ENCODE measurements at regions not wholly inside any gene's neighbourhood (a gene's known extent, or its start where the extent isn't known, plus 50 kb on each side); places are given as distances from the start of the nearest gene placed in this dataset.

DNA sequence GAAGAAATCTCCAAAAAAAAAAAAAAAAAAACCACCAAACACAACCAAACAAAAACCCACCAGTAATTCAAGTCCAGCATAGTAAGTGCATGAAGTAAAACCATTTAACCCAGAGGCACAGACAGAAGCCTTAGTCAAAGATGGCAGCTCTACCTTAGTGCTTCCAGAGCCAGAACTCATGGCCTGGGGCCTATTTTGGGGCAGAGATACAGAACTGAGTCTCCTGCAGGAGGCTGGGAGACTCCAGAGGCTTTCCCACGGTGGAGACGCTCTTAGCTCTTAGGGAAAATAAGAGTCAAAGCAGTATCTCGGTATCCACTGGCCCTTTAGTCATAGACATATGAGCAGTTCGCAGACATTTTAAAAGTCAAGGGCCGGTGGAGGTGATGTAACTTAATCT, 129.5 kb downstream of the GPX5 start:
- TF ChIP-seq EZH2phosphoT487 (IDR thresholded peaks at IDR 0.05; ENCODE audit: borderline replicate concordance) = no peak
- no peak for TF ChIP-seq CTCF (conservative IDR thresholded peaks at IDR 0.05; ENCODE audit: low read length)
- H3F3A ChIP-seq (ENCODE audit: low read depth) = no peaks in the 10 kb centered on the region
- no peaks in the 10 kb centered on the region for H3K9me3 ChIP-seq (ENCODE audit: insufficient read depth, low read depth, low read length)
- H2AFZ ChIP-seq (ENCODE audit: low read length) = no peak overlapping the region
- H4K20me1 ChIP-seq (ENCODE audit: insufficient read depth, low read length, poor library complexity, severe bottlenecking) = no peaks in the 10 kb centered on the region
- H3K79me2 ChIP-seq (ENCODE audit: insufficient read depth, low read length) = no peaks in the 10 kb centered on the region
- H3K4me3 ChIP-seq (ENCODE audit: low read length, poor library complexity, severe bottlenecking) = no peak overlapping the region
- no peak overlapping the region for H3K9ac ChIP-seq (ENCODE audit: low read depth, low read length, poor library complexity, severe bottlenecking)
- peaks cover 14% of the 10 kb centered on the region for H3K4me1 ChIP-seq (ENCODE audit: insufficient read depth, low read length, poor library complexity, severe bottlenecking)
- no peaks in the 10 kb centered on the region for H3K9me2 ChIP-seq (replicated peaks; ENCODE audit: low read depth, low read length)
- no peaks in the 10 kb centered on the region for H3K36me3 ChIP-seq (ENCODE audit: insufficient read depth, low read length)
- no peaks in the 10 kb centered on the region for H3K27me3 ChIP-seq (ENCODE audit: insufficient read depth, low read length, poor library complexity, severe bottlenecking)
- no peak overlapping the region for H3K4me2 ChIP-seq (ENCODE audit: low read depth, low read length, poor library complexity, severe bottlenecking)

DNA sequence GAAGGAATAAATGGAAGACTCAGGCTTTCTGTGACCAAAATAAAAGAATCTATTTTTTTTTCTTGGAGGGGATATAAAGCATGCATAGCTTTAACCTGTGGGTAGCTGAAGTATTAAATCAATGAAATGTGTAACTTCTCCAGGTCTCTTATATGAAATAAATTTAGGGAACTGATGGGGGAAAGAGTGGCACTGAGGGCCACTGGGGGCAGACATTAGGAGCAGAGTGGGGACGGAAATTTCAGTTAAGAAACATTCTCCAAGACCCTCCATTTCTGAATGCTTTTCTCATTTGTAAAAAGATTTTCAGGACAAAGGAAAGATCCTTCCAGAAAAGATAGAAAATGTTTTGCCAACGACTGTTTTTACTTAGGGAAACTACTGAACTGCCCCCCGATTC, 131.0 kb downstream of the GPX5 start:
- no peaks in the 10 kb centered on the region for H3K9me2 ChIP-seq (replicated peaks; ENCODE audit: low read depth, low read length)

DNA sequence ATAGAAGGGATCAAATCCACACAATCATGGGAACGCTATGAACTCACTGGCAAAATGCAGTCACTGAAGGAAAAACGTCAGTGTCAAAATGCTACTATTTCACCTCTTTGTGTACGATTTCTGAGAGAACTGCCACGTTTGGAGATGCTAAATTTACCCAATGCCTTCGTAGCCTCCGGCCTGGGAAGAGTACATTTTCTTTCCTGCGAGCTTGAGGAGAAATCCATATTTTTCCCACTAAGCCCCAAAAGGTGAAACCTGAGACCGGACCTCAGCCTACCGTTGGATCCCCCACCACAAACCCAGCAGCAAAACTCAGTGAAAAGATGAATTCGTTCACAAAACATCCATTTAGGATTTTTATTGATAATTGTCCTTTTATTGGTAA, 131.7 kb downstream of the GPX5 start:
- peak overlapping the region; percentile 67 for H3K4me3 ChIP-seq (ENCODE audit: low read length, poor library complexity, severe bottlenecking)
- no peaks in the 10 kb centered on the region for H3K79me2 ChIP-seq (ENCODE audit: insufficient read depth, low read length)
- H3K4me2 ChIP-seq (ENCODE audit: low read depth, low read length, poor library complexity, severe bottlenecking) = peak overlapping the region; percentile 79
- H3K9me2 ChIP-seq (replicated peaks; ENCODE audit: low read depth, low read length) = no peaks in the 10 kb centered on the region
- no peak for TF ChIP-seq EZH2phosphoT487 (IDR thresholded peaks at IDR 0.05; ENCODE audit: borderline replicate concordance)
- TF ChIP-seq CTCF (conservative IDR thresholded peaks at IDR 0.05; ENCODE audit: low read length) = no peak
- no peaks in the 10 kb centered on the region for H4K20me1 ChIP-seq (ENCODE audit: insufficient read depth, low read length, poor library complexity, severe bottlenecking)
- no peaks in the 10 kb centered on the region for H3K9me3 ChIP-seq (ENCODE audit: insufficient read depth, low read depth, low read length)
- H3K9ac ChIP-seq (ENCODE audit: low read depth, low read length, poor library complexity, severe bottlenecking) = no peak overlapping the region
- H3F3A ChIP-seq (ENCODE audit: low read depth) = no peaks in the 10 kb centered on the region
- H3K27me3 ChIP-seq (ENCODE audit: insufficient read depth, low read length, poor library complexity, severe bottlenecking) = no peaks in the 10 kb centered on the region
- peak overlapping the region; percentile 71 for H2AFZ ChIP-seq (ENCODE audit: low read length)
- peaks cover 14% of the 10 kb centered on the region for H3K4me1 ChIP-seq (ENCODE audit: insufficient read depth, low read length, poor library complexity, severe bottlenecking)
- no peaks in the 10 kb centered on the region for H3K36me3 ChIP-seq (ENCODE audit: insufficient read depth, low read length)

More for the DNA sequence above, 131.0 kb downstream of the GPX5 start:
- H3K27me3 ChIP-seq (ENCODE audit: insufficient read depth, low read length, poor library complexity, severe bottlenecking) = no peaks in the 10 kb centered on the region
- peak overlapping the region; percentile 67 for H3K4me3 ChIP-seq (ENCODE audit: low read length, poor library complexity, severe bottlenecking)
- no peaks in the 10 kb centered on the region for H3K9me3 ChIP-seq (ENCODE audit: insufficient read depth, low read depth, low read length)
- H3K9ac ChIP-seq (ENCODE audit: low read depth, low read length, poor library complexity, severe bottlenecking) = no peak overlapping the region
- no peaks in the 10 kb centered on the region for H3F3A ChIP-seq (ENCODE audit: low read depth)
- no peaks in the 10 kb centered on the region for H4K20me1 ChIP-seq (ENCODE audit: insufficient read depth, low read length, poor library complexity, severe bottlenecking)
- H3K4me1 ChIP-seq (ENCODE audit: insufficient read depth, low read length, poor library complexity, severe bottlenecking) = peaks cover 14% of the 10 kb centered on the region
- H3K4me2 ChIP-seq (ENCODE audit: low read depth, low read length, poor library complexity, severe bottlenecking) = peak overlapping the region; percentile 79
- no peaks in the 10 kb centered on the region for H3K79me2 ChIP-seq (ENCODE audit: insufficient read depth, low read length)
- peak overlapping the region; percentile 71 for H2AFZ ChIP-seq (ENCODE audit: low read length)
- no peak for TF ChIP-seq CTCF (conservative IDR thresholded peaks at IDR 0.05; ENCODE audit: low read length)
- TF ChIP-seq EZH2phosphoT487 (IDR thresholded peaks at IDR 0.05; ENCODE audit: borderline replicate concordance) = no peak
- H3K36me3 ChIP-seq (ENCODE audit: insufficient read depth, low read length) = no peaks in the 10 kb centered on the region
